A549 (cell line): ENCODE measurements at regions not wholly inside any gene's neighbourhood (a gene's known extent, or its start where the extent isn't known, plus 50 kb on each side); places are given as distances from the start of the nearest gene placed in this dataset.
"Not testable (repeated sequence)": the region's sequence is repeated elsewhere in the genome, so short reads cannot be mapped to it uniquely, and the experiment has no call there.

Source experiments
- ATAC-seq, 2 experiments: fragments of 200-7000 bp in 1 of 2; fragments of >200 bp in 1 of 2; cut with Nextera tagmentation in 1 of 2; cut with Tn5 transposase in 1 of 2; 3 replicates each; pipeline versions ENCODE4 v1.8.0 to v1.9.1; 2018 to 2020; ENCODE audit warnings: mild to moderate bottlenecking in 1 of 2, moderate library complexity in 1 of 2
- CTCF ChIA-PET: fragments of 300-600 bp; sonication (Branson Sonifier 250); formaldehyde crosslinking; extraction: SDS; loops from one replicate; lab custom pipeline; 2021; ENCODE audit warnings: antibody characterized with exemption, inconsistent platforms; lab: Yijun Ruan, JAX
- POLR2A ChIA-PET: fragments of 350-600 bp; formaldehyde crosslinking; extraction: SDS; loops from one replicate; lab custom pipeline; 2021; ENCODE audit warnings: antibody characterized with exemption, inconsistent platforms; lab: Yijun Ruan, JAX
- DNase-seq, 2 experiments: peaks; one replicate each; pipeline versions ENCODE4 v3.0.0 to v3.0.0-alpha.2; 2011 to 2016; ENCODE audit warnings: low read depth in 1 of 2, low spot score in 1 of 2
- FAIRE-seq: peaks from 2 replicates; lab custom pipeline; 2011; peaks lifted over from hg19 to GRCh38; lab: Jason Lieb, UNC
- H3K27ac ChIP-seq, 2 experiments: fragments of >200 bp; sonication (Bioruptor Twin); formaldehyde crosslinking; 3 replicates each; pipeline ENCODE4 v1.5.1; 2016 to 2017
- H3K4me1 ChIP-seq: fragments of >200 bp; sonication (Bioruptor Twin); formaldehyde crosslinking; 3 replicates; pipeline ENCODE4 v1.6.1; 2016
- H3K4me2 ChIP-seq: fragments of >200 bp; sonication (Bioruptor Twin); formaldehyde crosslinking; 3 replicates; pipeline ENCODE4 v1.6.1; 2016
- H3K4me3 ChIP-seq: fragments of >200 bp; sonication (Bioruptor Twin); formaldehyde crosslinking; 3 replicates; pipeline ENCODE4 v1.5.1; 2016
- H3K9me3 ChIP-seq: fragments of >200 bp; sonication (Bioruptor Twin); formaldehyde crosslinking; 3 replicates; pipeline ENCODE4 v1.6.1; 2016
- BHLHE40 ChIP-seq: IDR thresholded peaks from 2 replicates; pipeline ENCODE4 v1.6.1; 2012; ENCODE audit warnings: low read depth, low read length, inconsistent platforms
- CBX8 ChIP-seq: fragments of 200-600 bp; sonication (generic); IDR thresholded peaks from 2 replicates; pipeline ENCODE4 v1.6.1; 2016
- KDM1A ChIP-seq: fragments of 200-600 bp; sonication (generic); IDR thresholded peaks from 2 replicates; pipeline ENCODE4 v1.6.1; 2016; ENCODE audit warnings: low read depth, mild to moderate bottlenecking
- KDM5A ChIP-seq: fragments of 200-600 bp; sonication (generic); IDR thresholded peaks from 2 replicates; pipeline ENCODE4 v1.6.1; 2016; ENCODE audit warnings: antibody characterized with exemption, mild to moderate bottlenecking
- PHF8 ChIP-seq: fragments of 200-600 bp; sonication (generic); IDR thresholded peaks from 2 replicates; pipeline ENCODE4 v1.6.1; 2016; ENCODE audit warnings: low read depth, mild to moderate bottlenecking, antibody characterized with exemption, moderate library complexity, borderline replicate concordance
- POLR2AphosphoS2 ChIP-seq: conservative IDR thresholded peaks from 2 replicates; pipeline ENCODE4 v1.6.1; 2012; ENCODE audit warnings: low read length, improper control_type of control experiment, inconsistent platforms
- SMC3 ChIP-seq: fragments of >200 bp; sonication (Bioruptor Twin); formaldehyde crosslinking; IDR thresholded peaks from 3 replicates; pipeline ENCODE4 v1.6.1; 2018; ENCODE audit warnings: inconsistent platforms
- SREBF2 ChIP-seq: fragments of 450-650 bp; IDR thresholded peaks from 2 replicates; pipeline ENCODE4 v1.6.1; 2014; ENCODE audit warnings: mild to moderate bottlenecking, moderate library complexity
- ZNF302 ChIP-seq: fragments of 250-450 bp; sonication (Bioruptor Pico); IDR thresholded peaks from 2 replicates; pipeline ENCODE4 v1.9.0; 2021; ENCODE audit warnings: inconsistent platforms, mild to moderate bottlenecking, moderate library complexity
- WGBS: methylation state at CpG from one replicate; pipeline ENCODE4 v1.1.6; 2017; ENCODE audit errors: missing lambda C conversion rate; 5-methylcytosine and 5-hydroxymethylcytosine counted together
- TF ChIP-seq, protein P1 (sequence below): fragments of 200-600 bp; sonication (generic); IDR thresholded peaks from 2 replicates; pipeline ENCODE4 v1.6.1; 2016; ENCODE audit warnings: antibody characterized with exemption, mild to moderate bottlenecking, moderate library complexity
- TF ChIP-seq, protein P2 (sequence below): fragments of >200 bp; sonication (Bioruptor Twin); formaldehyde crosslinking; IDR thresholded peaks from 3 replicates; pipeline ENCODE4 v1.5.1; 2016
- TF ChIP-seq, protein P3 (sequence below): fragments of 450-650 bp; IDR thresholded peaks from 2 replicates; pipeline ENCODE4 v1.6.1; 2014; ENCODE audit warnings: antibody characterized with exemption

DNA sequence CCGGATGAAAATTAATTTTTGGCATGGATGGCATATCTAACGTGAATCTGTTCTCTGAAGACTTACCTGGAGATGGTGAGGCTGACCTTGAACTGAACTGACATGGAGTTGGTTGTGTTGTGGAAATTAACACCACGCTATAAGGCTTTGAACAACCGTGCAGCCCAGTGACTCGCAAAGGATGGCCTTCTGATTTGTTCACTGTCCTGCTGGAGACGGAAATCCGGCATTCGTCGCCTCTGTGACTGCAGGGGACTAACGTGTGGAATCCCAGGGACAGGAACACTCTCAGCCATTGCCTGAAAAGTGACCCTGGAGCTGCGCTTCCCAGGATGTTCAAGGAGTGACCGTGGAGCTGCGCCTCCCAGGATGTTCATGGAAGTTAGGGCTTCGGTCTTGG is 100.3 kb downstream of the NPIPB11 start (continued):
- TF ChIP-seq, protein P1, sequence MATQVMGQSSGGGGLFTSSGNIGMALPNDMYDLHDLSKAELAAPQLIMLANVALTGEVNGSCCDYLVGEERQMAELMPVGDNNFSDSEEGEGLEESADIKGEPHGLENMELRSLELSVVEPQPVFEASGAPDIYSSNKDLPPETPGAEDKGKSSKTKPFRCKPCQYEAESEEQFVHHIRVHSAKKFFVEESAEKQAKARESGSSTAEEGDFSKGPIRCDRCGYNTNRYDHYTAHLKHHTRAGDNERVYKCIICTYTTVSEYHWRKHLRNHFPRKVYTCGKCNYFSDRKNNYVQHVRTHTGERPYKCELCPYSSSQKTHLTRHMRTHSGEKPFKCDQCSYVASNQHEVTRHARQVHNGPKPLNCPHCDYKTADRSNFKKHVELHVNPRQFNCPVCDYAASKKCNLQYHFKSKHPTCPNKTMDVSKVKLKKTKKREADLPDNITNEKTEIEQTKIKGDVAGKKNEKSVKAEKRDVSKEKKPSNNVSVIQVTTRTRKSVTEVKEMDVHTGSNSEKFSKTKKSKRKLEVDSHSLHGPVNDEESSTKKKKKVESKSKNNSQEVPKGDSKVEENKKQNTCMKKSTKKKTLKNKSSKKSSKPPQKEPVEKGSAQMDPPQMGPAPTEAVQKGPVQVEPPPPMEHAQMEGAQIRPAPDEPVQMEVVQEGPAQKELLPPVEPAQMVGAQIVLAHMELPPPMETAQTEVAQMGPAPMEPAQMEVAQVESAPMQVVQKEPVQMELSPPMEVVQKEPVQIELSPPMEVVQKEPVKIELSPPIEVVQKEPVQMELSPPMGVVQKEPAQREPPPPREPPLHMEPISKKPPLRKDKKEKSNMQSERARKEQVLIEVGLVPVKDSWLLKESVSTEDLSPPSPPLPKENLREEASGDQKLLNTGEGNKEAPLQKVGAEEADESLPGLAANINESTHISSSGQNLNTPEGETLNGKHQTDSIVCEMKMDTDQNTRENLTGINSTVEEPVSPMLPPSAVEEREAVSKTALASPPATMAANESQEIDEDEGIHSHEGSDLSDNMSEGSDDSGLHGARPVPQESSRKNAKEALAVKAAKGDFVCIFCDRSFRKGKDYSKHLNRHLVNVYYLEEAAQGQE = no peak
- TF ChIP-seq KDM1A (no peak), SREBF2 (no peak)
- TF ChIP-seq, all 56 proteins: peak for 0

DNA sequence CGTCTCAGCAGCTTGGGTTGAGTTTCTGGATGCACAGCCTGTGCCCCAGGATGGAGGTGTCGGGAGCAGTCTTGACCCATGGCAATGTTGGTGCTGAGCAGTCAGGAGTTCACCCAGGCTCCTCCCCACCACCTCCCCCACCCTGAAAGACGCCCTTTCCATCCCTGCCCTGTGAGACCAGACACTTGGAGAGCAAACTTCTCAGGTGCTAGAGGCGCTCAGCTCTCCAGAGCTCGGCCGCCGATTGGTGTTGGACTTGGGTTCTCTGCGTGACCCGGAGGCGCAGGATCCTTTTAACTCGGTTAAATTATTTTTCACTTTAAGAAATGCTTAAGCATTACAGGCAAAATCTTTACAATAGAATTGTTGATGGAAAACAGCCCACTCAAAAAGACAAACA is 101.5 kb downstream of the NPIPB11 start:
- POLR2A ChIA-PET, H3K27ac ChIP-seq, CTCF ChIA-PET, H3K4me2 ChIP-seq, FAIRE-seq, H3K9me3 ChIP-seq, ATAC-seq, DNase-seq, H3K4me3 ChIP-seq: not testable (repeated sequence)
- WGBS = 87% methylated on average over 11 of the region's 11 CpGs
- H3K4me1 ChIP-seq = peaks cover 10% of the 10 kb centered on the region; the same call in 1 of the 3 replicates

DNA sequence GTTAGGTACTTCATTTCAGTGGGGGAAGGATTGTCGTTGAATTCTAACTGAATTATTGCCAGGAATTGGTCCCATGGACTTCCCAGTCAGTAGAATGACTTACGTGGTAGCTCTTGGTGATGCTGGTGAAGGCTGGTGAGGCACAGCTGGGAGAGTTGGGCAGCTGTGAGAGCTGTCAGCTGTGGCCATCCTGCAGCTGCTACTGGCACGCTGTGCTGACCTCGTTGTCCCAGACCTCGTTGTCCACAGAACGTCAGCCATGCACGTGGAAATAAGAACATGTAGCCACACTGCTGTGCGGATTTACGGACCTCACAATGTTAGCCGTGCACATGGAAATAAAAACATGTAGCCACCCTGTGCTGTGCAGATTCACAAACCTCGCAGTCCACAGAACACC is 102.3 kb downstream of the NPIPB11 start:
- POLR2A ChIA-PET = no interaction called here
- CTCF ChIA-PET = no interaction called here
- Histone ChIP-seq H3K4me3 (no peak overlapping the region), H3K9me3 (no peaks in the 10 kb centered on the region), H3K4me1 (peaks cover 10% of the 10 kb centered on the region; the same call in 1 of the 3 replicates), H3K4me2 (no peak overlapping the region)
- no peak for FAIRE-seq
- TF ChIP-seq, protein P1 = no peak
- TF ChIP-seq ZNF302 (CRISPR knock-in tag) (no peak), CBX8 (no peak), SMC3 (no peak), KDM5A (no peak), POLR2AphosphoS2 (no peak), PHF8 (no peak), BHLHE40 (no peak)
- TF ChIP-seq, protein P2, sequence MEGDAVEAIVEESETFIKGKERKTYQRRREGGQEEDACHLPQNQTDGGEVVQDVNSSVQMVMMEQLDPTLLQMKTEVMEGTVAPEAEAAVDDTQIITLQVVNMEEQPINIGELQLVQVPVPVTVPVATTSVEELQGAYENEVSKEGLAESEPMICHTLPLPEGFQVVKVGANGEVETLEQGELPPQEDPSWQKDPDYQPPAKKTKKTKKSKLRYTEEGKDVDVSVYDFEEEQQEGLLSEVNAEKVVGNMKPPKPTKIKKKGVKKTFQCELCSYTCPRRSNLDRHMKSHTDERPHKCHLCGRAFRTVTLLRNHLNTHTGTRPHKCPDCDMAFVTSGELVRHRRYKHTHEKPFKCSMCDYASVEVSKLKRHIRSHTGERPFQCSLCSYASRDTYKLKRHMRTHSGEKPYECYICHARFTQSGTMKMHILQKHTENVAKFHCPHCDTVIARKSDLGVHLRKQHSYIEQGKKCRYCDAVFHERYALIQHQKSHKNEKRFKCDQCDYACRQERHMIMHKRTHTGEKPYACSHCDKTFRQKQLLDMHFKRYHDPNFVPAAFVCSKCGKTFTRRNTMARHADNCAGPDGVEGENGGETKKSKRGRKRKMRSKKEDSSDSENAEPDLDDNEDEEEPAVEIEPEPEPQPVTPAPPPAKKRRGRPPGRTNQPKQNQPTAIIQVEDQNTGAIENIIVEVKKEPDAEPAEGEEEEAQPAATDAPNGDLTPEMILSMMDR = no peak
- TF ChIP-seq, protein P3, sequence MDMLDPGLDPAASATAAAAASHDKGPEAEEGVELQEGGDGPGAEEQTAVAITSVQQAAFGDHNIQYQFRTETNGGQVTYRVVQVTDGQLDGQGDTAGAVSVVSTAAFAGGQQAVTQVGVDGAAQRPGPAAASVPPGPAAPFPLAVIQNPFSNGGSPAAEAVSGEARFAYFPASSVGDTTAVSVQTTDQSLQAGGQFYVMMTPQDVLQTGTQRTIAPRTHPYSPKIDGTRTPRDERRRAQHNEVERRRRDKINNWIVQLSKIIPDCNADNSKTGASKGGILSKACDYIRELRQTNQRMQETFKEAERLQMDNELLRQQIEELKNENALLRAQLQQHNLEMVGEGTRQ = no peak
- TF ChIP-seq, all 56 proteins: peak for 0
- WGBS = 69% methylated on average over 11 of the region's 11 CpGs
- DNase-seq (no peak), ATAC-seq (no peak)
- H3K27ac ChIP-seq = no peak overlapping the region
